Lung (tissue), 11 donors: ENCODE measurements at regions not wholly inside any gene's neighbourhood (a gene's known extent, or its start where the extent isn't known, plus 50 kb on each side); places are given as distances from the start of the nearest gene placed in this dataset.
"Not testable (repeated sequence)": the region's sequence is repeated elsewhere in the genome, so short reads cannot be mapped to it uniquely, and the experiment has no call there.

Experiments used
- ATAC-seq: fragments of 200-7000 bp; cut with Tn5 transposase; one replicate; pipeline ENCODE4 v1.9.1; 2020; ENCODE audit warnings: moderate number of reproducible peaks; ENCODE audit not compliant: insufficient read depth, low FRiP score
- DNase-seq, 3 donors: peaks; one replicate each; pipeline ENCODE4 v3.0.0-alpha.2; 2013 to 2017
- H3K27ac ChIP-seq, 2 donors: one replicate each; pipeline ENCODE4 v1.5.1; 2013; ENCODE audit warnings: mild to moderate bottlenecking in 2 of 2, moderate library complexity in 2 of 2, control low read depth in 1 of 2, inconsistent platforms in 1 of 2, low read depth in 1 of 2, low read length in 1 of 2
- H3K27me3 ChIP-seq, 3 donors: one replicate each; pipeline ENCODE4 v1.5.1; 2013; ENCODE audit warnings: low read length in 2 of 3; ENCODE audit not compliant: control insufficient read depth in 3 of 3, insufficient read depth in 3 of 3
- H3K36me3 ChIP-seq, 4 donors: one replicate each; pipeline ENCODE4 v1.5.1; 2013; ENCODE audit warnings: low read length in 4 of 4, mild to moderate bottlenecking in 1 of 4, moderate library complexity in 1 of 4; ENCODE audit not compliant: control insufficient read depth in 4 of 4, insufficient read depth in 4 of 4
- H3K4me1 ChIP-seq, 5 donors: one replicate each; pipeline ENCODE4 v1.5.1; 2013; ENCODE audit warnings: low read length in 5 of 5, mild to moderate bottlenecking in 2 of 5, moderate library complexity in 1 of 5; ENCODE audit not compliant: control insufficient read depth in 5 of 5, insufficient read depth in 5 of 5
- H3K4me3 ChIP-seq: one replicate; pipeline ENCODE4 v1.5.1; 2013; ENCODE audit warnings: mild to moderate bottlenecking, control low read depth, moderate library complexity
- H3K9ac ChIP-seq, 2 donors: one replicate each; pipeline ENCODE4 v1.5.1; 2013; ENCODE audit warnings: low read length in 2 of 2, control low read depth in 1 of 2; ENCODE audit not compliant: insufficient read depth in 1 of 2
- H3K9me3 ChIP-seq, 4 donors: one replicate each; pipeline ENCODE4 v1.5.1; 2013; ENCODE audit warnings: low read length in 3 of 4, mild to moderate bottlenecking in 1 of 4, moderate library complexity in 1 of 4; ENCODE audit not compliant: control insufficient read depth in 4 of 4, insufficient read depth in 3 of 4
- CTCF ChIP-seq: IDR thresholded peaks from 2 replicates; pipeline ENCODE4 v1.5.1; 2012; ENCODE audit warnings: mild to moderate bottlenecking; ENCODE audit errors: control extremely low read depth, extremely low read depth
- WGBS, 2 donors: extraction: QIAGEN DNeasy Blood & Tissue Kit; methylation state at CpG; one replicate each; pipeline ENCODE4 v1.1.7; 2013; 5-methylcytosine and 5-hydroxymethylcytosine counted together
- donor health status: control.
- donor health status: control.
- donor health status: Bipolar disorder and iron deficiency.
- donor health status: healthy.
- donor health status: DM: yes; HTN: yes; CAD: no.

GRCh38 chr3:110687138-110687537 lies 384.5 kb upstream of the NECTIN3 start:
- H3K9ac ChIP-seq: no peak overlapping the region
- no peaks in the 10 kb centered on the region for H3K36me3 ChIP-seq
- TF ChIP-seq CTCF: no peak
- no peak overlapping the region for H3K27ac ChIP-seq
- no peak overlapping the region for H3K4me3 ChIP-seq
- H3K4me1 ChIP-seq: peaks cover 0 to 28% (median 5%) of the 10 kb centered on the region in 5 donors
- H3K9me3 ChIP-seq: peaks cover 0 to 2% (median 0%) of the 10 kb centered on the region in 4 donors
- ATAC-seq (no peak), DNase-seq (no peak)
- no peaks in the 10 kb centered on the region for H3K27me3 ChIP-seq

GRCh38 chr3:110697961-110698360 lies 373.7 kb upstream of the NECTIN3 start:
- Histone ChIP-seq H3K36me3 (no peaks in the 10 kb centered on the region), H3K27ac (no peak overlapping the region), H3K27me3 (no peaks in the 10 kb centered on the region), H3K9ac (no peak overlapping the region), H3K4me1 (no peaks in the 10 kb centered on the region), H3K9me3 (no peaks in the 10 kb centered on the region), H3K4me3 (no peak overlapping the region)
- 61 to 73% methylated on average over 4 of the region's 4 CpGs for whole genome bisulfite sequencing, 2 donors
- ATAC-seq (no peak), DNase-seq (peak; percentile 42 to 71 (median 69))
- no peak for TF ChIP-seq CTCF

GRCh38 chr3:110704332-110704731 lies 367.3 kb upstream of the NECTIN3 start:
- H3K27me3 ChIP-seq, H3K4me1 ChIP-seq, H3K4me3 ChIP-seq, H3K27ac ChIP-seq, H3K9me3 ChIP-seq, H3K9ac ChIP-seq, ATAC-seq, DNase-seq, H3K36me3 ChIP-seq: not testable (repeated sequence)

GRCh38 chr3:110708156-110708555 lies 363.5 kb upstream of the NECTIN3 start:
- H3K9ac ChIP-seq: no peak overlapping the region
- no peaks in the 10 kb centered on the region for H3K36me3 ChIP-seq
- H3K4me3 ChIP-seq: no peak overlapping the region
- H3K9me3 ChIP-seq: peaks cover 0 to 5% (median 1%) of the 10 kb centered on the region in 4 donors
- H3K4me1 ChIP-seq: peaks cover 0 to 3% (median 0%) of the 10 kb centered on the region in 5 donors
- DNase-seq (no peak), ATAC-seq (no peak)
- WGBS, 2 donors: 89 to 94% methylated on average over 1 of the region's 1 CpG
- no peak for TF ChIP-seq CTCF
- H3K27ac ChIP-seq: no peak overlapping the region
- H3K27me3 ChIP-seq: no peaks in the 10 kb centered on the region
